ENCODE measurements at regions not wholly inside any gene's neighbourhood (a gene's known extent, or its start where the extent isn't known, plus 50 kb on each side); places are given as distances from the start of the nearest gene placed in this dataset.

- DNase-seq (ENCODE audit: low spot score) (peak; percentile 44), FAIRE-seq (no peak), ATAC-seq (no peak)
- no peaks in the 10 kb centered on the region for H3K79me2 ChIP-seq (ENCODE audit: insufficient read depth, low read length)
- H3K9me3 ChIP-seq (ENCODE audit: low read length), result no peaks in the 10 kb centered on the region
- WGBS (ENCODE audit: low lambda C conversion rate), result 14% methylated on average over 4 of the region's 4 CpGs
- H4K20me1 ChIP-seq (ENCODE audit: insufficient read depth, low read length), result no peaks in the 10 kb centered on the region
- no peak overlapping the region for H3K27ac ChIP-seq (ENCODE audit: extremely low read length, insufficient read depth, low read length)
- H2AFZ ChIP-seq (ENCODE audit: low read length), result no peak overlapping the region
- TF ChIP-seq ZNF530 (CRISPR knock-in tag; IDR thresholded peaks at IDR 0.05; ENCODE audit: low read depth) (no peak), SALL1 (CRISPR knock-in tag; IDR thresholded peaks at IDR 0.05) (no peak), ZNF432 (CRISPR knock-in tag; IDR thresholded peaks at IDR 0.05; ENCODE audit: borderline replicate concordance) (no peak), ZNF749 (CRISPR knock-in tag; IDR thresholded peaks at IDR 0.05; ENCODE audit: borderline replicate concordance) (no peak), ZBTB33 (CRISPR knock-in tag; IDR thresholded peaks at IDR 0.05) (no peak), BRCA1 (CRISPR knock-in tag; IDR thresholded peaks at IDR 0.05) (no peak), SRF (IDR thresholded peaks at IDR 0.05; ENCODE audit: low read depth, low read length) (no peak), ETV5 (CRISPR knock-in tag; IDR thresholded peaks at IDR 0.05; ENCODE audit: borderline replicate concordance) (peak; percentile 45; the same call in 1 of the 2 replicates), TFE3 (CRISPR knock-in tag; IDR thresholded peaks at IDR 0.05) (0 out of 2 replicates have a peak, but pooled peaks have one; percentile 29), ZNF10 (CRISPR knock-in tag; IDR thresholded peaks at IDR 0.05; ENCODE audit: borderline replicate concordance, low read depth) (no peak), BHLHE40 (IDR thresholded peaks at IDR 0.05; ENCODE audit: low read length) (peak; percentile 64; the same call in 1 of the 2 replicates), FOSL2 (CRISPR knock-in tag; IDR thresholded peaks at IDR 0.05) (peak; percentile 55; the same call in 1 of the 2 replicates), ZBTB44 (CRISPR knock-in tag; IDR thresholded peaks at IDR 0.05) (no peak), MTF2 (CRISPR knock-in tag; IDR thresholded peaks at IDR 0.05; ENCODE audit: borderline replicate concordance) (no peak), ZNF329 (CRISPR knock-in tag; IDR thresholded peaks at IDR 0.05; ENCODE audit: low read depth) (no peak), POLR2G (IDR thresholded peaks at IDR 0.05; ENCODE audit: low read depth, low read length) (no peak), NKX3-1 (CRISPR knock-in tag; IDR thresholded peaks at IDR 0.05) (no peak), THAP7 (CRISPR knock-in tag; IDR thresholded peaks at IDR 0.05) (no peak), BRF2 (CRISPR knock-in tag; IDR thresholded peaks at IDR 0.05) (no peak), ZC3H4 (CRISPR knock-in tag; IDR thresholded peaks at IDR 0.05; ENCODE audit: borderline replicate concordance) (no peak)
- intact Hi-C loops (cut with micrococcal nuclease; ENCODE audit: unreplicated experiment), result no loop called here
- H3K9ac ChIP-seq (ENCODE audit: insufficient read depth, low read depth, low read length), result no peak overlapping the region
- H3K4me1 ChIP-seq (ENCODE audit: insufficient read depth, low read length), result peaks cover 9% of the 10 kb centered on the region
- POLR2A ChIA-PET, result no interaction called here
- BruUV-seq (replicated peaks), result no TSS peak
- H3K36me3 ChIP-seq (replicated peaks in 1 of 2; ENCODE audit: control insufficient read depth in 1 of 2, insufficient read depth in 2 of 2, low read length in 2 of 2), result no peaks in the 10 kb centered on the region
- no peak overlapping the region for H3K4me3 ChIP-seq (replicated peaks in 1 of 3; ENCODE audit: insufficient read depth in 1 of 3, low read depth in 2 of 3, low read length in 3 of 3)
- CTCF ChIA-PET (ENCODE audit: low intra/inter-chr PET ratio, low total read pairs), result no interaction called here
- H3K27me3 ChIP-seq (ENCODE audit: control insufficient read depth in 1 of 2, insufficient read depth in 2 of 2, low read length in 2 of 2), result no peaks in the 10 kb centered on the region
- no peak overlapping the region for H3K4me2 ChIP-seq (ENCODE audit: low read depth, low read length)
- in situ Hi-C loops (cut with HindIII; ENCODE audit: extremely low pct_ligation_motif_present, low pct_unique_long_range_greater_than_20kb), result no loop called here
Measured at GRCh38 chr20:10758446-10758845, 84.6 kb upstream of the JAG1 start.
